SK-N-SH treated with all-trans-retinoic acid at 6 μM for 48 hours (cell line): ENCODE measurements at regions not wholly inside any gene's neighbourhood (a gene's known extent, or its start where the extent isn't known, plus 50 kb on each side); places are given as distances from the start of the nearest gene placed in this dataset.

Source experiments
- ARNTL ChIP-seq: fragments of 450-650 bp; formaldehyde crosslinking; IDR thresholded peaks from 2 replicates; pipeline ENCODE4 v1.5.0; 2020; ENCODE audit warnings: low read depth, mild to moderate bottlenecking, moderate library complexity, borderline replicate concordance
- PPARA ChIP-seq: fragments of 250-450 bp; sonication (Bioruptor Pico); IDR thresholded peaks from 2 replicates; pipeline ENCODE4 v1.5.0; 2020; ENCODE audit warnings: mild to moderate bottlenecking, borderline replicate concordance
- ZFP30 ChIP-seq: fragments of 450-650 bp; formaldehyde crosslinking; IDR thresholded peaks from 2 replicates; pipeline ENCODE4 v1.5.0; 2022; ENCODE audit warnings: mild to moderate bottlenecking, moderate library complexity
- ZNF565 ChIP-seq: fragments of 450-650 bp; formaldehyde crosslinking; conservative IDR thresholded peaks from 2 replicates; pipeline ENCODE4 v1.5.0; 2020; ENCODE audit warnings: low read depth, mild to moderate bottlenecking, moderate library complexity
- TF ChIP-seq, protein P1 (sequence below): fragments of 250-450 bp; sonication (Bioruptor Pico); IDR thresholded peaks from 2 replicates; pipeline ENCODE4 v1.5.1; 2020; ENCODE audit warnings: low read depth, mild to moderate bottlenecking, moderate library complexity

DNA sequence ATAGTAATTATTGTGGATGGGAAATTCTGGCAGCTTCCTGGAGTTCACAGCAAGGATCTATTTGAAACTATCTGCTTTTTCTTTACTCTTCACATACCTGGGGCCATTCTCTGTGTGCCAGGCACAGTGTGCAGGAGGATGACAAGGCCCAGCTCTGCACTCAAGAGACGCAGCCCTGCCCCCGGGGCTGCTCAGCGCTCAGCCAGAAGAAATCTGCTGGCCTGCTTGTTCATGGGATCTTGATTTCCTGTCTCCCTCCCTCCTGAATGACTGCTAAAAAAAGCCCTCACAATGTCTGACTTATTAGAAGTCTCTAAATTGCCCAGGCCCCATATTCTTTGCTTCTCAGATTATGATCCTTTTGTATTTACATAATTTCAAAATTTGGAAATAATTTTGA lies 210.9 kb downstream of the DCDC2C start:
- TF ChIP-seq ZFP30 (CRISPR knock-in tag) (no peak), ZNF565 (CRISPR knock-in tag) (no peak), ARNTL (CRISPR knock-in tag) (no peak), PPARA (CRISPR knock-in tag) (no peak)
- TF ChIP-seq, protein P1, sequence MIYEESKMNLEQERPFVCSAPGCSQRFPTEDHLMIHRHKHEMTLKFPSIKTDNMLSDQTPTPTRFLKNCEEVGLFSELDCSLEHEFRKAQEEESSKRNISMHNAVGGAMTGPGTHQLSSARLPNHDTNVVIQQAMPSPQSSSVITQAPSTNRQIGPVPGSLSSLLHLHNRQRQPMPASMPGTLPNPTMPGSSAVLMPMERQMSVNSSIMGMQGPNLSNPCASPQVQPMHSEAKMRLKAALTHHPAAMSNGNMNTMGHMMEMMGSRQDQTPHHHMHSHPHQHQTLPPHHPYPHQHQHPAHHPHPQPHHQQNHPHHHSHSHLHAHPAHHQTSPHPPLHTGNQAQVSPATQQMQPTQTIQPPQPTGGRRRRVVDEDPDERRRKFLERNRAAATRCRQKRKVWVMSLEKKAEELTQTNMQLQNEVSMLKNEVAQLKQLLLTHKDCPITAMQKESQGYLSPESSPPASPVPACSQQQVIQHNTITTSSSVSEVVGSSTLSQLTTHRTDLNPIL: no peak
